ENCODE measurements at regions not wholly inside any gene's neighbourhood (a gene's known extent, or its start where the extent isn't known, plus 50 kb on each side); places are given as distances from the start of the nearest gene placed in this dataset.

GRCh38 chr6:139711804-139712585 is 337.5 kb upstream of the CITED2 start:
- TF ChIP-seq, protein P1, sequence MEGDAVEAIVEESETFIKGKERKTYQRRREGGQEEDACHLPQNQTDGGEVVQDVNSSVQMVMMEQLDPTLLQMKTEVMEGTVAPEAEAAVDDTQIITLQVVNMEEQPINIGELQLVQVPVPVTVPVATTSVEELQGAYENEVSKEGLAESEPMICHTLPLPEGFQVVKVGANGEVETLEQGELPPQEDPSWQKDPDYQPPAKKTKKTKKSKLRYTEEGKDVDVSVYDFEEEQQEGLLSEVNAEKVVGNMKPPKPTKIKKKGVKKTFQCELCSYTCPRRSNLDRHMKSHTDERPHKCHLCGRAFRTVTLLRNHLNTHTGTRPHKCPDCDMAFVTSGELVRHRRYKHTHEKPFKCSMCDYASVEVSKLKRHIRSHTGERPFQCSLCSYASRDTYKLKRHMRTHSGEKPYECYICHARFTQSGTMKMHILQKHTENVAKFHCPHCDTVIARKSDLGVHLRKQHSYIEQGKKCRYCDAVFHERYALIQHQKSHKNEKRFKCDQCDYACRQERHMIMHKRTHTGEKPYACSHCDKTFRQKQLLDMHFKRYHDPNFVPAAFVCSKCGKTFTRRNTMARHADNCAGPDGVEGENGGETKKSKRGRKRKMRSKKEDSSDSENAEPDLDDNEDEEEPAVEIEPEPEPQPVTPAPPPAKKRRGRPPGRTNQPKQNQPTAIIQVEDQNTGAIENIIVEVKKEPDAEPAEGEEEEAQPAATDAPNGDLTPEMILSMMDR (conservative IDR thresholded peaks at IDR 0.05 in 1 of 2, IDR thresholded peaks at IDR 0.05 in 1 of 2; ENCODE audit: extremely low read depth in 1 of 2, insufficient read depth in 1 of 2, low read depth in 1 of 2, low read length in 2 of 2): no peak
- no peak for TF ChIP-seq EZH2 (IDR thresholded peaks at IDR 0.05; ENCODE audit: borderline replicate concordance, low read length)

Data from mammary epithelial cell (primary cell).